NCI-H460 (cell line): ENCODE measurements at regions not wholly inside any gene's neighbourhood (a gene's known extent, or its start where the extent isn't known, plus 50 kb on each side); places are given as distances from the start of the nearest gene placed in this dataset.

Experiments
- DNase-seq: peaks from one replicate; pipeline ENCODE4 v3.0.0-alpha.2; 2016; ENCODE audit warnings: low read depth; ENCODE audit errors: extremely low read depth
- small RNA-seq, 2 experiments: library from RNA; depleted of rRNA; stranded (forward); fragments of <200 nt; gene quantifications; one replicate each; pipeline ENCODE3, GENCODE V24; 2014

DNA sequence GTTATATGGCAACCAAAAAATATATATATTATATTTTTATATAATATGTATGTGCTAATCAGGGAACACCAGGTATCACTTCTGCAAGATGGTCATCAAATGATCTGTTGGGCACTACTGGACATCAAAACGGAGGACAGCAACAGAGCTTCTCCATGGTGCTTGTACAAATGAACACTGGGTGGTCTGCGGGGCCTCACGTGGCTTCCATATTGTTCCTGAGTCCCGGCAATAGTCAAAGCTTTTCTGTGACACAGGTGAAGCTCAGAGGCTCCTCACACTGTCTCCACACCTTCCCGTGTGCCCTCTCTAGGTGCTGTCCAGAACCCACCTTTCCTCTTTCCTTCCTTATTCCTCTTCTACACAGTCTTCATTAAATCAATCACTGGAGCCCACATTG lies 149.9 kb upstream of the PIRT start:
- no peak for DNase-seq

DNA sequence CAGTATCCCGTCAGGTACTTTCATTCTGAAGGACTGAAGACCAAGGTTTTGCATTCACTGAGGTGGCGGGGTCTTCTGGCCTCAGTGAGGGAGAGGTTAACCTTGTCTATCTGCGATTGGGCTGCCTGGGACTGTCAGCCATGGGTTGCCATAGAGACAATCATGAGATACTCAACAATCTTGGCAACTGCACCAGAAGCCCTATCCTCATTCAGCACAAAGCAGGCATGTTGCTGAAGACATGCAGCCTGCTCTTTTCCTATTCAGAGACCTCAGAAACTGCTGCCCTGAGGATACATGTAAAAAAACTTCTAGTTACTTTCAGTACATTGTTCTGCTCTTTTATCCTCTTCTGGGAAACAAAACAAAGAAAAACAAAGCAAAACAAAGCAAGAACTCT lies 146.3 kb upstream of the PIRT start:
- DNase-seq: no peak

DNA sequence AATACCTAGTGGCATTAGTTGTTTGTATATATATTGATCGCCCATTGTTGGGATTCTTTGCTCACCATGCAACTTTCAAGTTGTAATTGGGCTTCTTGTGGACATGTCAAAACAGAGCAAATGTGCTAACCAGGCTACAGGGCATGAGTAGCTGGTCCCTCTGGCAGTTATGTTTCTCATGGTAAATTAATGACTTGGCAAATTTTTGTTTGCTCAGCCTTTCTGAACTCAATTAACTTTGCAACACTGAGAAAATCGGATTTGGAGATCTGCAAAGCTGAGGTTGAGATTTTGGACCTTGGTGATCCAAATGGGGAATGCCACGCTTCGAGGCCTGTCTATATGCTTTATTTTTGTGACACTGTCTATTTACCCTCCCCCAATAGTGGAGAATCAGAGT lies 138.5 kb upstream of the PIRT start:
- no peak for DNase-seq

DNA sequence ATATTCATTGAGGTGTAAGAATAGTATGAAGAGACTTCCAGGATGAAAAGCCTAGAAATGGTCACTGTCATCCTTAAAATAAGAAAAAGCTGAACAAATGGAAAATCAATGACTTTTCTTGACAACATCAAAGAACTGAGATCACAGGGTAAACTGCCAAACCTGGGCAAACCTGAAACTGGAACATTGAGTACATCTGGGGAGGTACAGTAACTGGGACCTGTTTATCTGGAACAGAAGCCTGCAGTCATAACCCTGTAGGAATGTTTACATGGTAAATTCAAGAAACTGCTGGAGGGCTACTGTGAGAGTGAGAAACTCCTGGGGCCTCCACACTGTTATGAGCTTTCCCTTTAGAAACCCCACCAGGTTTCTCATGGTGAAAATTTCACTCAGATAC lies 130.1 kb upstream of the PIRT start:
- no peak for DNase-seq

DNA sequence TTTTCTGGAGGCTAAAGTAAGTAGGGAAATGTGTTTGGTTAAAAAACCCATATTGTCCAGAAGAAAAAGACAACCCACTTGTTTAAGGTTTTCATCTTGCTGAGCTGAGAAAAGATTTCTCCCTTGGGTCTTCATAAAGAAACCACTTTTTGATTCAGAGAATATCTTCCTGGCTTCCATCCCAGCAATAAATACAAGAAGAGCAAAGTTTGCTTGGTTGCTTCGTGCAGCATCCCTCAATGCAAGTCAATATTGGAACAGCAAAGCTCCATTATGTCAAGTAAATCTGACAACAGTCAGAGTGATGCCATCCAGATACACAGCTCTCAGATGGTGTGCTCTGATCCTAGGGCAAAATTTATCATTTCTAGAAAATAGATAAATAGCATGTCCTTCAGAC lies 118.9 kb upstream of the PIRT start:
- no peak for DNase-seq

DNA sequence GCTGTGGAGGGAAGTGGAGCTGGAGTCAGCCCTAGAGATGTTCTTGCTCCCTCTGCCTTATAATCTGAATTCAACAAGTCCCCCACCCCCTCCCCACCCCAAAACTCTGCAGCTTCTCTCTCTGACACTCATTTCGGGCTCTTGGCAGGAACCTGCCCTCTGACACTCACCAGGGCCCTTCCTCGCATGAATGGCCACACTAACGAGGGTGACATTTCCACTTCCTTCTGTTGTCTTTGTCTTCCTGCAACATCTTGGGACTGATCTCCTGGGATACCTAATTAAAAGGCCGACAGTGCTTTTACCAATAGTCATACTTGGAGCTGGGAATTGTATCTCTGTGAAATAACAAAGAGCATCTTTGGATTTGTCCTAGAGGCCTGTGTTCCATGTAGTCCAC lies 106.9 kb upstream of the PIRT start:
- DNase-seq: no peak

DNA sequence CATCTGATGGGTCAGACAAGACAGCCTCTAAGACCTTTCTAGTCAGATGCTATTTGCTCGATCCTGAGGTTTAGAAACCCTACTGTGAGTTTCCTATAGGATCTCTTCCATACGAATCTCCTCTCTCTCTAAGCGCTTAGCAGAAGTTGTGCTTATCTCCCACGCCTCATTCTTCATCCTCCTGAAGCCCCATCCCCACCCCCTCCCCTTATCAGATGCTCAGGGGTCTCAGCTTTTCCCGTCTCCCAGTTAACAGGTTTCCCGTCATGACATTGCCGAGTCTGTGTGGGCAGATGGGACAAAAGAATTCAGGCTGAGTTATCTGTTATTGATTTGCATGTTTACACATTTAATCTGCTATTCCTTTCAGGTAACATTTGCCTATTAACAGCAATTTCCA lies 99.0 kb upstream of the PIRT start:
- no peak for DNase-seq

DNA sequence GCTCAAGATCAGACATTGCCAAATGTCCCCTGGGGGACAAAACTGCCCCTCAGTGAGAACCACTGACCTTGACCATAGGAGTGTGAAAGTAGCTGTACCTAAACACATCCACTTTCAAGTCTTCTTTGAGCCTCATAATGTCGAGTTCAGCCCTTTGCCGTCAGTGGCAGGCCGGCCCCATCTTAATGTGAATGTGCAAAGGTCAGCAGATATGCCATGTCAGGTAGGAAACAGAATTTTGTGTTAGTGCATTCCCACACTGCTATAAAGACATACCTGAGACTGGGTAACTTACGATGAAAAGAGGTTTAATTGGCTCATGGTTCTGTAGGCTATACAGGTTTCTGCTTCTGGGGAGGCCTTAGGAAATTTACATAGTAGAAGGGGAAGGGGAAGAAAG lies 95.1 kb upstream of the PIRT start:
- DNase-seq: no peak

DNA sequence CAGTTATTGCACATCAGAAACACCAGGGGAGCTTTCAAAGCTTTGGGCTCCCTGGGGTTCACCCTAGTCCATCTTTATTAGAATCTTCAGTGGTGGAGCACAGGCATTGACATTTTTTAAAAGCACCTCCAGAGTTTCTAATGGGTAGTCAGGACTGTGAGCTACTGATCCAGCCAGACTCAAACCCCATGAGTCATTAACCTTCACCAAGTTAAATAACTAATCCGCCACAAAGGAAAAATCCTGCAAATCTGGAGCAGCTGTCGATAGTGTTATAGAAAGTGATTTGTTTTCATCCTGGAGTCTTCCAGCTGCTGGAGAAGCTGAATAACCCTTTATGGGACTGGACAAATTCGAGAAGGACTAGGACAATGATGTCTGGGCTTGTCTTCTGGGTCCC lies 93.2 kb upstream of the PIRT start:
- DNase-seq: no peak

DNA sequence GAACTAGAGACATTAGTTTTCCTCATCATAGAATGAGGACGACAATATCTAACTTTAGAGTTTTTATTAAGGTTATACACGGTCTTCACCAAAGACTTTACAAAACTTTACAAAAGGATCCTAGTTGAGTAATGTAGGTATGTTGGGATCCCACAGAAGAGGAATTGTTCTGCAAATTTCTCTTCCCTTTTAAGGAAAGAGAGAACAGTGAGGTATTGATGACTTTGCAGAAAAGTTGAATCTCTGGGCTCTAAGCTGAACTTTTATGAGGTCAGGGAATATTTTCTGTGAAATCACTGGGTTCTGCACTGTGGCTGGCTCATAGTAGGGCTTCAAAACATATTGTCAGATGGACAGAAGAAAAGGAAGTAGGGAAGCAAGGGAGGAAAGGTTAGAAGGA lies 89.8 kb upstream of the PIRT start:
- no peak for DNase-seq

DNA sequence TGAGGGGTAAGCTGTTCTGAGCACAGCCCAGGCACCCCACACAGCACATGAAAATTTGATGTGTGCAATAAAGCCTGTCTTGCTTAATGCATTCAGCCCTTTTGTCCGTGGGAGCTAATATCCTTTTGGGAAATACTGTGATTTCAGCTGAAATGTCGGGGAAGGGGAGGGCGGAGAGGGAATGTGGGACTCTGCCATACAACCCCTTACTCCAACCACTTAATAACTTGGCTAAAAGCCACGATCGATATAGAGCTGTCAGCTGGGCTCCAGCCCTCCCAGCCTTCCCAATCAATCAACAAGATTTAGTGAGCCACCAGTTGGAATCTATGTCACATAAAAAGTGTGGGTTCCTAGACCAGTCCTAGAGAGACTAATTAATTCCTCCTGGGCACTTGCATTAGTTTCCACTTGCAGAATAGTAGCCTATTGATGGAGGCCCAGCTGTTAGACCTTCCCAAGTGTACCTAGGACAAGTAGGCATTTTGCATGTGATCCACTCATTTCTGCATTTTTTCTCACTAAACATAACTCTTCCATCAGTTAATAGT lies 82.7 kb upstream of the PIRT start:
- DNase-seq: no peak

DNA sequence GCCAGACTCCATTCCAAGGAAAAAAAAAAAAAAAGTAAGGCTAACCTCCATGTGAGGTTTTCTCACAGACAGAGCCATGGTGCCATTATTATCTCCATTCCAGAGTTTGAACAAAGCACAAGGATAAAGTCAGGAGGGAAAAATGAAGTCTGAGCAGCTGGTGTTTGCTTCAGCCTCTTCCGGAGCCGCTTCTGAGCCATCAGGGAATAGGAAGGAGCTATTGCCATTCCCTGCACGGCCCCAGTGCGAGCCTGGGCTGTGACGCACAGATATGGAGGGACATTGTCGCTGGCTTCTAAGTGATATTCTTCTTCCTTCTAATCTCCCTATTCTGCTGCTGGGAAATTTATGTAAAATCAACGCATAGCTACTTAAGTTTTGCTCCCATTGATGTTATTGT lies 69.5 kb upstream of the PIRT start:
- DNase-seq: no peak

DNA sequence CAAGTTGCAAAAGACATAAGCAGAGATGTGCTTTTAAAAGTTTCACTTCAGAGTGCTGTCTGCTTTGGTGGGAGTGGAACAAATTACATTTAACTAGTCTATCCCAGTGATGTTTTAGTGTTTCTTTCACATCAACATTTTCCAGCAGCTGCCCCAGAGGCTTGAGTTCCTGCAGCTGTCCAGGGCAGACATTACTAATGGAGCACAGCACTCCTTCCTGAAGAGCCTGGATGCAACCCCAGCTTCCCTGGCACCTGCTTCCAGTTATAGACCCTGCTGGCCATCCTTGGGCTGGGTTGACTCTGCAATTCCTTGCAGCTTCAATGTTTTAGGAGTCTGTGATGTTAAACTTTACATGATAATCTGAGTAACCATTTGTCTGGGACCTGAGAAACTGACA lies 61.4 kb upstream of the PIRT start:
- no peak for DNase-seq

DNA sequence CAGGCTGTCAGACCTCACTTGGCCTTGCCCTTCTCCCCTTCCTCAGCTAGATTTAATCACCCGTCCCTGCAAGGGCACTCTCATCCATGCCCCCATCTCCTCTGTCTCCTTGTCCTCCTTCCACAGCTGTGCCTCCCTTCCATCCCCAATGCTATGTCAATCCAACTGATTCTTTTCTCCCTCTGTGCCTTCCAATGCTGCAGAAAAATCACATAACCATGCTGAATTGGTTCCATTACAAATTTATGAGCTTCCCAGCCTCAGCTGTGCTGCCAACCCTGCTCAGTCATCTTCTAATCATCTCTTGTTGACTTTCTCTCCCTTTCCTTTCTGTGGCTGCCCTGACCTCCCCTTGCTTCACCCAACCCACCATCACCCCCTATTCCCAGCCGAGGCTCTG lies 56.3 kb upstream of the PIRT start:
- no peak for DNase-seq

DNA sequence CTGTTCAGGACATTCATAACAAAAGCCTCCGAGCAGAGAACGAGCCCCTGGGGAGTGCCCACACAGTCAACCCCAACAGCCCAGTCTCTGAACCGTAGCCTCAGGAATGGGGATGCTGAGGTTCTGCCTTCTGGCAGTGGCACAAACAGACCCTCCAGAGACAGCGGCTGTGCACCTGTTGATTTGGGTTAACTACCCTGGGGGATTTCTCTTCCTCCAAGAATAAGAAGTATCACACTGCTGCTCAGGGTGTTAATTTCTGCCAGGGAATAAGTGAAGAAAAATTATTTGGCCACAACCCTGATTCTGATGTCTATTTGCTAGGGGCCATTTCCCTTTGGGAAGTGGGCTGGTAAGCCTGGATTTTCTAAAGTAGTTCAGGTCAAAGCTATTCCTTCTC lies 51.0 kb upstream of the PIRT start:
- no peak for DNase-seq

Small RNAs in the stretch of these regions (small RNA-seq; reads per million reads assigned to genes)
- 0 reads per million in 2 experiments for gene RN7SL601P
